HPDE6-E6E7 (cell line): ENCODE measurements at regions not wholly inside any gene's neighbourhood (a gene's known extent, or its start where the extent isn't known, plus 50 kb on each side); places are given as distances from the start of the nearest gene placed in this dataset.

Experiments used
- DNase-seq: peaks from one replicate; pipeline ENCODE4 v3.0.0; 2011; ENCODE audit warnings: missing footprints; ENCODE audit errors: extremely low spot score

- no peak for DNase-seq
Measured at GRCh38 chr6:137434640-137435039, 59.6 kb downstream of the OLIG3 start.

- no peak for DNase-seq
Measured at GRCh38 chr6:137432054-137432611, 62.1 kb downstream of the OLIG3 start.

GRCh38 chr6:137430954-137431353 lies 63.2 kb downstream of the OLIG3 start:
- no peak for DNase-seq

GRCh38 chr6:137427656-137428290 lies 66.4 kb downstream of the OLIG3 start:
- no peak for DNase-seq

GRCh38 chr6:137426007-137426689 lies 68.0 kb downstream of the OLIG3 start:
- no peak for DNase-seq

- DNase-seq: no peak
Measured at GRCh38 chr6:137424251-137424650, 69.9 kb downstream of the OLIG3 start.

GRCh38 chr6:137423451-137424168 lies 70.6 kb downstream of the OLIG3 start:
- DNase-seq: no peak

- no peak for DNase-seq
Measured at GRCh38 chr6:137417396-137417795, 76.8 kb downstream of the OLIG3 start.

GRCh38 chr6:137416376-137417109 lies 77.7 kb downstream of the OLIG3 start:
- no peak for DNase-seq

GRCh38 chr6:137415834-137416190 lies 78.4 kb downstream of the OLIG3 start:
- DNase-seq: no peak

- DNase-seq: peak; percentile 41
Measured at GRCh38 chr6:137415127-137415833, 78.9 kb downstream of the OLIG3 start.

- DNase-seq: no peak
Measured at GRCh38 chr6:137414599-137414998, 79.6 kb downstream of the OLIG3 start.

GRCh38 chr6:137413482-137413881 lies 80.7 kb downstream of the OLIG3 start:
- DNase-seq: no peak

- DNase-seq: no peak
Measured at GRCh38 chr6:137412562-137412961, 81.6 kb downstream of the OLIG3 start.

GRCh38 chr6:137409266-137409777 lies 84.9 kb downstream of the OLIG3 start:
- no peak for DNase-seq

GRCh38 chr6:137407816-137408215 lies 86.4 kb downstream of the OLIG3 start:
- no peak for DNase-seq

GRCh38 chr6:137405806-137406205 lies 88.4 kb downstream of the OLIG3 start:
- no peak for DNase-seq

- DNase-seq: no peak
Measured at GRCh38 chr6:137403855-137404254, 90.3 kb downstream of the OLIG3 start.

- no peak for DNase-seq
Measured at GRCh38 chr6:137403443-137403842, 90.8 kb downstream of the OLIG3 start.

- no peak for DNase-seq
Measured at GRCh38 chr6:137402143-137402680, 92.0 kb downstream of the OLIG3 start.

- no peak for DNase-seq
Measured at GRCh38 chr6:137401088-137401487, 93.1 kb downstream of the OLIG3 start.
